Prostate gland (tissue), 2 donors: ENCODE measurements at regions not wholly inside any gene's neighbourhood (a gene's known extent, or its start where the extent isn't known, plus 50 kb on each side); places are given as distances from the start of the nearest gene placed in this dataset.

Experiments used
- DNase-seq: peaks from one replicate; pipeline ENCODE4 v3.0.0-alpha.2; 2019; ENCODE audit warnings: low spot score
- H3K27ac ChIP-seq, 2 donors: fragments of 200-600 bp; sonication (generic); 2 replicates each; pipeline ENCODE4 v1.5.1; 2017 to 2019
- H3K27me3 ChIP-seq: fragments of 200-600 bp; sonication (generic); replicated peaks from 2 replicates; pipeline ENCODE4 v1.5.1; 2019; ENCODE audit not compliant: insufficient read depth
- H3K36me3 ChIP-seq, 2 donors: fragments of 200-600 bp; sonication (generic); 1 replicate in 1 of 2; 2 replicates in 1 of 2; pipeline versions ENCODE4 v1.5.1 to v1.8.1; 2017 to 2019
- H3K4me1 ChIP-seq: fragments of 200-600 bp; sonication (generic); replicated peaks from 2 replicates; pipeline ENCODE4 v1.5.1; 2019
- H3K4me3 ChIP-seq, 2 donors: fragments of 200-600 bp; sonication (generic); 2 replicates each; pipeline ENCODE4 v1.5.1; 2017 to 2019
- H3K9me3 ChIP-seq: fragments of 200-600 bp; sonication (generic); 2 replicates; pipeline ENCODE4 v1.5.1; 2017
- POLR2A ChIP-seq: fragments of 450-650 bp; IDR thresholded peaks from one replicate; pipeline ENCODE4 v1.6.1; 2016; ENCODE audit warnings: antibody characterized with exemption, mild to moderate bottlenecking
- POLR2AphosphoS5 ChIP-seq: sonication (generic); formaldehyde crosslinking; IDR thresholded peaks from one replicate; pipeline ENCODE4 v1.6.1; 2017; ENCODE audit warnings: antibody characterized with exemption
- WGBS: methylation state at CpG from one replicate; pipeline ENCODE4 v1.1.5; 2018; 5-methylcytosine and 5-hydroxymethylcytosine counted together
- intact Hi-C: fragments of 100-400 bp; cut with DNase I; formaldehyde crosslinking; loops from one replicate; pipeline ENCODE4 v1.14.2; 2022
- TF ChIP-seq, protein P1 (sequence below), 4 experiments: fragments of 200-600 bp in 2 of 4; fragments of 450-650 bp in 2 of 4; sonication (generic) in 2 of 4; IDR thresholded peaks; 1 replicate in 3 of 4; 2 replicates in 1 of 4; pipeline ENCODE4 v1.5.1; 2016 to 2019; ENCODE audit warnings: antibody characterized with exemption in 4 of 4, mild to moderate bottlenecking in 2 of 4, moderate library complexity in 2 of 4

DNA sequence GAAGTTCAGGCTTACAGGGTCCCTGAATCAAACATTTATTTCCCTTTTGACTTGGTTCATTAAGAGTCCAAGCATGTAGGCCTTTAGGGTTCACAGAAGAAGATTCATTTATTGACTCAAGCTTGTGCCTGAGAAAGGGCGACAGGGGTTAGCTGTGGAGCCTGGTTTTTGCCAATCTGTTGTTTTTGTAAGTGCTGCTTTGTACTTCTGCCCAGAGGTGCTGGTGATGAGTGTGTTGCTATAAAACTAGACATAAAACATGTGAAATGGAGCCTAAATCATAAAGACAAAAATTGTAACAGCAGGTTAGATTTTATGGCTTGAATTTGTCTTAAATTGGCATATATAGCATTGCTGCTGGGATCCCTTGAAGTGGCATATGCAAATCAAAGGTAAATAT lies 308.3 kb upstream of the UBE2E2 start:
- Histone ChIP-seq H3K4me3 (no peak overlapping the region), H3K27me3 (no peaks in the 10 kb centered on the region), H3K36me3 (no peaks in the 10 kb centered on the region), H3K27ac (no peak overlapping the region), H3K9me3 (no peaks in the 10 kb centered on the region), H3K4me1 (no peaks in the 10 kb centered on the region)
- intact Hi-C loops, result no loop called here
- DNase-seq, result no peak
- no peak for TF ChIP-seq POLR2AphosphoS5
- TF ChIP-seq, protein P1, sequence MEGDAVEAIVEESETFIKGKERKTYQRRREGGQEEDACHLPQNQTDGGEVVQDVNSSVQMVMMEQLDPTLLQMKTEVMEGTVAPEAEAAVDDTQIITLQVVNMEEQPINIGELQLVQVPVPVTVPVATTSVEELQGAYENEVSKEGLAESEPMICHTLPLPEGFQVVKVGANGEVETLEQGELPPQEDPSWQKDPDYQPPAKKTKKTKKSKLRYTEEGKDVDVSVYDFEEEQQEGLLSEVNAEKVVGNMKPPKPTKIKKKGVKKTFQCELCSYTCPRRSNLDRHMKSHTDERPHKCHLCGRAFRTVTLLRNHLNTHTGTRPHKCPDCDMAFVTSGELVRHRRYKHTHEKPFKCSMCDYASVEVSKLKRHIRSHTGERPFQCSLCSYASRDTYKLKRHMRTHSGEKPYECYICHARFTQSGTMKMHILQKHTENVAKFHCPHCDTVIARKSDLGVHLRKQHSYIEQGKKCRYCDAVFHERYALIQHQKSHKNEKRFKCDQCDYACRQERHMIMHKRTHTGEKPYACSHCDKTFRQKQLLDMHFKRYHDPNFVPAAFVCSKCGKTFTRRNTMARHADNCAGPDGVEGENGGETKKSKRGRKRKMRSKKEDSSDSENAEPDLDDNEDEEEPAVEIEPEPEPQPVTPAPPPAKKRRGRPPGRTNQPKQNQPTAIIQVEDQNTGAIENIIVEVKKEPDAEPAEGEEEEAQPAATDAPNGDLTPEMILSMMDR (IDR thresholded peaks at IDR 0.05), result no peak
- TF ChIP-seq POLR2A, result no peak
- WGBS, result 12% methylated on average over 1 of the region's 1 CpG

GRCh38 chr3:22895671-22896070 lies 307.5 kb upstream of the UBE2E2 start:
- 95% methylated on average over 3 of the region's 3 CpGs for WGBS

DNA sequence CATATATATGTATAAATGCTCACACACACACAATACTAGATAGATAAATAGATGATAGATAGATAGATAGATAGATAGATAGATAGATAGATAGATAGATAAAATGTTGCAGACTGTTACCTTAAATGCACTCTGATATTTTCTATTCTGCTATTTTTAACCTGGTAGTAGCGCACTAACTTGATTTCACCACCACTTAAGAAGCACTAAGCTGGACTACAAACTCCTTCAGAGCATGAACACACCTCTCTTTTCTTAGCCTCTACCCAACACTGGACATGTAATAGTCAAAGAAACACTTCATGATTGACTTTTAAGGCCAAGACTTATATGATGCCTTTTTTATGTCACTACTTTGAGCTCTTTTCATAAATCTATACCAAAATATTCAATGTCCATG lies 304.6 kb upstream of the UBE2E2 start:
- H3K9me3 ChIP-seq, result no peaks in the 10 kb centered on the region
- 56% methylated on average over 1 of the region's 1 CpG for WGBS
- no peaks in the 10 kb centered on the region for H3K4me1 ChIP-seq
- H3K27me3 ChIP-seq, result no peaks in the 10 kb centered on the region
- no peak for DNase-seq
- H3K27ac ChIP-seq, result no peak overlapping the region
- no peaks in the 10 kb centered on the region for H3K36me3 ChIP-seq
- TF ChIP-seq POLR2AphosphoS5, result no peak
- TF ChIP-seq, protein P1 (IDR thresholded peaks at IDR 0.05), result no peak
- intact Hi-C loops, result no loop called here
- H3K4me3 ChIP-seq, result no peak overlapping the region

More at GRCh38 chr3:22895671-22896070, 307.5 kb upstream of the UBE2E2 start:
- no peaks in the 10 kb centered on the region for H3K36me3 ChIP-seq
- H3K27me3 ChIP-seq, result no peaks in the 10 kb centered on the region
- no peak for TF ChIP-seq POLR2A
- no peak for TF ChIP-seq POLR2AphosphoS5
- TF ChIP-seq, protein P1 (IDR thresholded peaks at IDR 0.05), result no peak
- no peak overlapping the region for H3K4me3 ChIP-seq
- no peaks in the 10 kb centered on the region for H3K4me1 ChIP-seq
- intact Hi-C loops, result no loop called here
- no peak overlapping the region for H3K27ac ChIP-seq
- no peaks in the 10 kb centered on the region for H3K9me3 ChIP-seq
- no peak for DNase-seq

GRCh38 chr3:22899441-22899840 lies 303.7 kb upstream of the UBE2E2 start:
- Histone ChIP-seq H3K4me1 (no peaks in the 10 kb centered on the region), H3K27ac (no peak overlapping the region), H3K9me3 (no peaks in the 10 kb centered on the region), H3K4me3 (no peak overlapping the region), H3K36me3 (no peaks in the 10 kb centered on the region), H3K27me3 (no peaks in the 10 kb centered on the region)
- no peak for DNase-seq
- no peak for TF ChIP-seq POLR2A
- TF ChIP-seq, protein P1 (IDR thresholded peaks at IDR 0.05), result no peak
- TF ChIP-seq POLR2AphosphoS5, result no peak
- WGBS, result 95% methylated on average over 4 of the region's 4 CpGs
- intact Hi-C loops, result no loop called here

GRCh38 chr3:22900296-22900695 lies 302.8 kb upstream of the UBE2E2 start:
- intact Hi-C loops, result loop anchor here (10.0 kb wide), 1 partner anchor 725 kb away; no protein-coding TSS in a partner anchor
- no peak for DNase-seq
- WGBS, result 84% methylated on average over 2 of the region's 2 CpGs
- Histone ChIP-seq H3K27me3 (no peaks in the 10 kb centered on the region), H3K9me3 (no peaks in the 10 kb centered on the region), H3K27ac (no peak overlapping the region), H3K4me3 (no peak overlapping the region), H3K36me3 (no peaks in the 10 kb centered on the region), H3K4me1 (no peaks in the 10 kb centered on the region)
- TF ChIP-seq POLR2AphosphoS5, result no peak
- TF ChIP-seq POLR2A, result no peak
- TF ChIP-seq, protein P1 (IDR thresholded peaks at IDR 0.05), result no peak
